ENCODE measurements at regions not wholly inside any gene's neighbourhood (a gene's known extent, or its start where the extent isn't known, plus 50 kb on each side); places are given as distances from the start of the nearest gene placed in this dataset.

GRCh38 chr10:3016016-3016415, 51.3 kb upstream of the PFKP start:
- H3F3A ChIP-seq (ENCODE audit: low read depth) = no peaks in the 10 kb centered on the region
- H3K27me3 Mint-ChIP-seq (ENCODE audit: insufficient read depth, low read depth) = peaks cover 10% of the 10 kb centered on the region
- H3K9ac ChIP-seq = no peak overlapping the region
- no peaks in the 10 kb centered on the region for H3K27me3 ChIP-seq
- H4K20me1 ChIP-seq (ENCODE audit: low read depth) = no peaks in the 10 kb centered on the region
- no peaks in the 10 kb centered on the region for H3K79me2 ChIP-seq (ENCODE audit: low read depth)
- no peak overlapping the region for H3K27ac Mint-ChIP-seq
- no peaks in the 10 kb centered on the region for H3K4me1 ChIP-seq
- peaks cover 5% of the 10 kb centered on the region for H3K9me3 Mint-ChIP-seq
- no peak overlapping the region for H3K4me3 Mint-ChIP-seq
- no peaks in the 10 kb centered on the region for H3K9me3 ChIP-seq (ENCODE audit: low read depth)
- H3K4me1 Mint-ChIP-seq = no peaks in the 10 kb centered on the region
- DNase-seq (ENCODE audit: low spot score) = no peak
- H3K36me3 ChIP-seq = no peaks in the 10 kb centered on the region
- H3K36me3 Mint-ChIP-seq = no peaks in the 10 kb centered on the region
- no peak overlapping the region for H3K27ac ChIP-seq
- TF ChIP-seq EZH2phosphoT487 (IDR thresholded peaks at IDR 0.05) = no peak
- TF ChIP-seq EZH2 (IDR thresholded peaks at IDR 0.05) = no peak
- no peak overlapping the region for H3K4me2 ChIP-seq
- H3K4me3 ChIP-seq = no peak overlapping the region
- H2AFZ ChIP-seq (replicated peaks) = no peak overlapping the region

DNA sequence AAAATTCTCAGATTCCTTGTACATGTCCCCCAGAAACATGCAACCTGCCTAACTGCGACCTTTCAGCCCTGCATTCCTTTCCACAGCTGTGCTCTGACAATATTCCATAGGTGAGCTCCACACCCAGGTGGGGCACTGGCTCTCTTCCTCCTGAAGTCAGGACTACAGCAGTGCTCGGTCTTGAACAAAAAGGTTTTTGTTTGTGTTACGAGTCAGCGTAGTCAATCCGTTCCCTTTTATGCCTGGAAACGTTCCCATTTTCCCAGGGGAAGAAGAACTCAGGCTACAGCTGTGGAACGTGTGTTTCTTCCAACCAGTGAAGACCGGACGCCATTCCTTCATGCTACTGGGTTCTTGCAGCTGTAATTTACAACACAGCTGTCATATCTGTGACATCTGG, 52.4 kb upstream of the PFKP start:
- H3K4me3 ChIP-seq = no peak overlapping the region
- no peaks in the 10 kb centered on the region for H3F3A ChIP-seq (ENCODE audit: low read depth)
- no peak overlapping the region for H3K4me2 ChIP-seq
- Mint-ChIP-seq H3K4me3 (no peak overlapping the region), H3K27ac (no peak overlapping the region), H3K27me3 (ENCODE audit: insufficient read depth, low read depth) (peaks cover 8% of the 10 kb centered on the region), H3K36me3 (no peaks in the 10 kb centered on the region), H3K9me3 (no peaks in the 10 kb centered on the region), H3K4me1 (peaks cover 5% of the 10 kb centered on the region)
- H3K27me3 ChIP-seq = no peaks in the 10 kb centered on the region
- no peak for DNase-seq (ENCODE audit: low spot score)
- H3K27ac ChIP-seq = no peak overlapping the region
- peaks cover 6% of the 10 kb centered on the region for H3K4me1 ChIP-seq
- H3K36me3 ChIP-seq = no peaks in the 10 kb centered on the region
- no peaks in the 10 kb centered on the region for H3K79me2 ChIP-seq (ENCODE audit: low read depth)
- TF ChIP-seq EZH2phosphoT487 (IDR thresholded peaks at IDR 0.05) = no peak
- no peak for TF ChIP-seq CTCF (IDR thresholded peaks at IDR 0.05)
- TF ChIP-seq EZH2 (IDR thresholded peaks at IDR 0.05) = no peak
- H3K9ac ChIP-seq = no peak overlapping the region
- H3K9me3 ChIP-seq (ENCODE audit: low read depth) = no peaks in the 10 kb centered on the region
- no peak overlapping the region for H2AFZ ChIP-seq (replicated peaks)
- no peaks in the 10 kb centered on the region for H4K20me1 ChIP-seq (ENCODE audit: low read depth)

GRCh38 chr10:3012223-3012622, 55.1 kb upstream of the PFKP start:
- Mint-ChIP-seq H3K9me3 (no peaks in the 10 kb centered on the region), H3K4me1 (peaks cover 10% of the 10 kb centered on the region), H3K27ac (no peak overlapping the region), H3K4me3 (no peak overlapping the region), H3K27me3 (ENCODE audit: insufficient read depth, low read depth) (peaks cover 8% of the 10 kb centered on the region), H3K36me3 (no peaks in the 10 kb centered on the region)
- Histone ChIP-seq H3K27me3 (no peaks in the 10 kb centered on the region), H3K4me1 (peaks cover 9% of the 10 kb centered on the region), H3K27ac (no peak overlapping the region), H3F3A (ENCODE audit: low read depth) (no peaks in the 10 kb centered on the region), H4K20me1 (ENCODE audit: low read depth) (no peaks in the 10 kb centered on the region), H3K9ac (no peak overlapping the region), H3K4me2 (no peak overlapping the region), H3K79me2 (ENCODE audit: low read depth) (no peaks in the 10 kb centered on the region), H2AFZ (replicated peaks) (no peak overlapping the region), H3K9me3 (ENCODE audit: low read depth) (no peaks in the 10 kb centered on the region), H3K4me3 (no peak overlapping the region), H3K36me3 (no peaks in the 10 kb centered on the region)
- DNase-seq (ENCODE audit: low spot score) = no peak
- TF ChIP-seq EZH2 (IDR thresholded peaks at IDR 0.05) = no peak
- no peak for TF ChIP-seq EZH2phosphoT487 (IDR thresholded peaks at IDR 0.05)
- TF ChIP-seq CTCF (IDR thresholded peaks at IDR 0.05) = no peak

DNA sequence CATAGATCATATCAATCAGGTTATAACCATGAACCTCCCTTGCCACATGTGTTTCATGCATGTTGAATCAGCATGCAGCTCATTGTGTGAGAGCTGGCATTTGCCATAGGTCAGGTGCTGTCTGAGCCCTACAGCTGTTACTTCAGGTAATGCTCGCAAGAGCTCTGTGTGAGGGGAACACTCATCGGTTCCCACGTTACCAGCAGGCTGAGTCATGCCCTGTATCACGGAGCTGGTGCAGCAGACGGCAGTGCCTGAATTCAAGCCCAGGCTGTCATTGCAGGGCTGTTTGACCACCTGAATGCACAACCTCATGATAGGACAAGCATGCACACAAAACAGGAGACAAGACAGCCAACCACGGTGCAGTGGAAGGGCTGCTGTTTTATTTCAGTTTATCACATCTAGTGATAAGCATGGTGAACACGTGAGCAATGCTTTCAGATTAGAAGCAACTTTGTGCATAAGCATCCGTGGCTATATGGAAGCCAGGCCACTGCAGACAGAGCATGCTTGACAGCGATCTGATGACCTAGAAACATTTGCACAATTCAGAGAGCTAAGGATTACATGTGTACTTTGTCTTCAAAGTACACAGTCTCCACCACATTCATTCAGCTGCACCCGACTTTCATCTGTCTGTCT, 56.4 kb upstream of the PFKP start:
- Histone ChIP-seq H3F3A (ENCODE audit: low read depth) (no peaks in the 10 kb centered on the region), H3K36me3 (no peaks in the 10 kb centered on the region), H2AFZ (replicated peaks) (no peak overlapping the region), H3K9me3 (ENCODE audit: low read depth) (no peaks in the 10 kb centered on the region), H3K27ac (no peak overlapping the region), H3K4me1 (peaks cover 9% of the 10 kb centered on the region), H3K79me2 (ENCODE audit: low read depth) (no peaks in the 10 kb centered on the region), H3K27me3 (no peaks in the 10 kb centered on the region), H3K4me3 (no peak overlapping the region), H3K4me2 (no peak overlapping the region), H4K20me1 (ENCODE audit: low read depth) (no peaks in the 10 kb centered on the region), H3K9ac (no peak overlapping the region)
- H3K27ac Mint-ChIP-seq = no peak overlapping the region
- no peak overlapping the region for H3K4me3 Mint-ChIP-seq
- DNase-seq (ENCODE audit: low spot score) = no peak
- H3K36me3 Mint-ChIP-seq = no peaks in the 10 kb centered on the region
- H3K4me1 Mint-ChIP-seq = peaks cover 12% of the 10 kb centered on the region
- TF ChIP-seq CTCF (IDR thresholded peaks at IDR 0.05) (no peak), EZH2 (IDR thresholded peaks at IDR 0.05) (no peak), EZH2phosphoT487 (IDR thresholded peaks at IDR 0.05) (no peak)
- no peaks in the 10 kb centered on the region for H3K9me3 Mint-ChIP-seq
- H3K27me3 Mint-ChIP-seq (ENCODE audit: insufficient read depth, low read depth) = peaks cover 4% of the 10 kb centered on the region
